ENCODE measurements at regions not wholly inside any gene's neighbourhood (a gene's known extent, or its start where the extent isn't known, plus 50 kb on each side); places are given as distances from the start of the nearest gene placed in this dataset.

DNA sequence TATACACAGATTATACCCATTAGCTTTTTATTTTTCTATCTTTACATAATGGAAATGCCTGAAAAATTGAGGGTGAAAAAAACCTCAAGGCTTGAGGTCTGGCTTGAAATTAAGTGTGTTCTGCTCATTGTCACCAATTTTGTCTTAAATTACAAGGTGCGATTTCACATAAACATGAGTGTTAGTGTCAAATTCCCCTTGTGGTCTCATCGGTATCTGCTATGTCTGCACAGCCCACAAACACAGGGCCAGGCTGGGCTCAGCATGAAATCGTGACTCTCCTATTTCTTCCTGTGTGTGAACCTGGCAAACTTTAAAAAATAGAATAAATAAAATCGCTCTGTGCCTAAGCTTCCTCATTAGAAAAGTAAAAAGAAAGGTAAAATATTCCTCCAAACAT lies 109.1 kb downstream of the CRLF2 start:
- no peaks in the 10 kb centered on the region for H3K9me3 ChIP-seq (ENCODE audit: insufficient read depth in 2 of 2, low read depth in 1 of 2, low read length in 1 of 2)
- peaks cover 0 to 7% (median 2%) of the 10 kb centered on the region in 4 experiments; a peak in 3 of 7 replicates for H3K4me1 ChIP-seq (replicated peaks in 1 of 4; ENCODE audit: control insufficient read depth in 3 of 4, insufficient read depth in 4 of 4, low read length in 3 of 4)
- H3K23me2 ChIP-seq (ENCODE audit: low read depth, low read length), result peaks cover 10% of the 10 kb centered on the region; the same call in 1 of the 2 replicates
- no peak overlapping the region for H4K91ac ChIP-seq (replicated peaks; ENCODE audit: insufficient read length, low read length)
- CTCF ChIA-PET (ENCODE audit: partially characterized antibody), result no interaction called here
- H3K4me3 ChIP-seq (ENCODE audit: extremely low read depth in 1 of 4, insufficient read depth in 2 of 4, low read depth in 3 of 4, low read length in 4 of 4), result no peak overlapping the region
- no peak overlapping the region for H3K27ac ChIP-seq (ENCODE audit: low read depth, low read length)
- H3K36me3 ChIP-seq (ENCODE audit: control insufficient read depth in 2 of 4, insufficient read depth in 4 of 4, low read length in 3 of 4), result no peaks in the 10 kb centered on the region
- H4K5ac ChIP-seq (ENCODE audit: insufficient read length, low read depth, low read length), result no peak overlapping the region
- no peak overlapping the region for H2BK120ac ChIP-seq (replicated peaks; ENCODE audit: low read depth, low read length)
- H3K56ac ChIP-seq (replicated peaks; ENCODE audit: insufficient read length, low read depth, low read length), result no peak overlapping the region
- no peak overlapping the region for H3K14ac ChIP-seq (ENCODE audit: insufficient read length)
- no peak overlapping the region for H2BK20ac ChIP-seq (ENCODE audit: low read length)
- POLR2A ChIA-PET (ENCODE audit: partially characterized antibody), result no interaction called here
- no peak overlapping the region for H3K18ac ChIP-seq (ENCODE audit: extremely low read depth, low read length)
- peaks cover 0 to 2% (median 0%) of the 10 kb centered on the region in 4 experiments; a peak in 2 of 7 replicates for H3K27me3 ChIP-seq (replicated peaks in 1 of 4; ENCODE audit: control insufficient read depth in 3 of 4, extremely low read depth in 1 of 4, insufficient read depth in 3 of 4, low read length in 3 of 4)
- H2BK5ac ChIP-seq (ENCODE audit: low read depth, low read length), result no peak overlapping the region
- no peak for FAIRE-seq
- H2AK5ac ChIP-seq (ENCODE audit: low read depth, low read length), result no peak overlapping the region
- WGBS, 2 experiments (ENCODE audit: extremely low coverage in 1 of 2, insufficient coverage in 1 of 2, insufficient read length in 1 of 2, insufficient replicate concordance in 2 of 2, low coverage in 1 of 2, low lambda C conversion rate in 2 of 2, missing lambda C conversion rate in 1 of 2), result 88% methylated on average over 4 of the region's 4 CpGs; no CpG with 5 or more reads in 1 of the 2 experiments
- H2BK15ac ChIP-seq (ENCODE audit: low read length), result no peak overlapping the region
- H3K23ac ChIP-seq (ENCODE audit: insufficient read length), result no peak overlapping the region
- H4K8ac ChIP-seq (ENCODE audit: extremely low read depth, insufficient read depth, low read length), result no peak overlapping the region
- no peak overlapping the region for H2AFZ ChIP-seq (ENCODE audit: low read length)
- no peak overlapping the region for H3K9ac ChIP-seq (replicated peaks in 1 of 4; ENCODE audit: extremely low read depth in 1 of 4, low read depth in 3 of 4, low read length in 3 of 4)
- no peak for DNase-seq (ENCODE audit: low read depth in 1 of 2, low spot score in 2 of 2)
- no peaks in the 10 kb centered on the region for H3K79me2 ChIP-seq (ENCODE audit: control insufficient read depth in 1 of 2, insufficient read depth in 2 of 2, low read length in 2 of 2)
- no peaks in the 10 kb centered on the region for H3K79me1 ChIP-seq (ENCODE audit: low read depth, low read length)
- H4K20me1 ChIP-seq (replicated peaks in 1 of 2; ENCODE audit: control insufficient read depth in 1 of 2, insufficient read depth in 2 of 2, low read length in 2 of 2), result no peaks in the 10 kb centered on the region
- H3K4me2 ChIP-seq (ENCODE audit: insufficient read depth in 1 of 2, low read depth in 2 of 2, low read length in 2 of 2), result no peak overlapping the region
- H2BK12ac ChIP-seq (ENCODE audit: low read depth, low read length), result no peak overlapping the region
- no peak overlapping the region for H3K4ac ChIP-seq (replicated peaks; ENCODE audit: insufficient read length, low read depth, low read length)
- no peak for TF ChIP-seq RFX5 (IDR thresholded peaks at IDR 0.05; ENCODE audit: borderline replicate concordance, low read depth, low read length)

All from H1 (cell line).